ENCODE measurements at regions not wholly inside any gene's neighbourhood (a gene's known extent, or its start where the extent isn't known, plus 50 kb on each side); places are given as distances from the start of the nearest gene placed in this dataset.

DNA sequence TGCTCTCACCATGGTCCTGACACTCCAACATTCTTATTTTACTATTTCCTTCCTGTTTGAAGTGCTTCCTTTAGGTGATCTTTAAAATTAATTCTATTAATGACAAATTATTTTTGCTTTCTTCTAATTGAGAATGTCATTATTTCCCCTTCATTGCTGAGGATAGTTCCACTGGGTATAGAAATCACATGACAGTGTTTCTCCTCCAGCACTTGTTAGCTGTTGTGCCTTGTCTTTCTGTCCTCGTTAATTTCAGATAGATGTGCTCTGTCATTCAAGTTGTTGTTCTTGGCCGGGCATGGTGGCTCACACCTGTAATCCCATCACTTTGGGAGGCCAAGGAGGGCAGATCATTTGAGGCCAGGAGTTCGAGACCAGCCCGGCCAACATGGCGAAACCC lies 321.0 kb upstream of the RAB6C start:
- DNase-seq = no peak

DNA sequence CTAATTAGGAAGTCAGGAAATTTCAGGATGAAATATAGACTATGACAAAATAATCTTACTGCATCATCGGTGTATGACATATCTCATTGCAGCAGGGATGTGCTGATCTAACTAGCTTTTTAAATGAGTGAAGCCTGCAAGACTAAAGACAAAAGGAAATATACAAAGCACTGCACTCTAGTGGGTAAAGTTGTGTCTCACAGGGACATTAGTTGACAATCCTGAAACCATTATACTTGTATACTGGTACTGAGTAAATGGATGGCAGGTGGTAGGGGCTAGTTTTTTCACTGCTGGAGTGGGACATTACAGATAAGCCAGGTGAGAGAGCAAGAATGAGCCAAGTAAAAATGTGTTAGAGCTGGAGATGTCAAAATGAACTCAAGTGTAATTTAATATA lies 317.5 kb upstream of the RAB6C start:
- no peak for DNase-seq

GRCh38 chr2:129667577-129667976 lies 311.9 kb upstream of the RAB6C start:
- DNase-seq = no peak

- no peak for DNase-seq
Observed at GRCh38 chr2:129672521-129672920, 306.9 kb upstream of the RAB6C start.

- DNase-seq = no peak
Observed at GRCh38 chr2:129673234-129673633, 306.2 kb upstream of the RAB6C start.

- no peak for DNase-seq
Observed at GRCh38 chr2:129673847-129674711, 305.4 kb upstream of the RAB6C start.

GRCh38 chr2:129678751-129679150 lies 300.7 kb upstream of the RAB6C start:
- DNase-seq = no peak

DNA sequence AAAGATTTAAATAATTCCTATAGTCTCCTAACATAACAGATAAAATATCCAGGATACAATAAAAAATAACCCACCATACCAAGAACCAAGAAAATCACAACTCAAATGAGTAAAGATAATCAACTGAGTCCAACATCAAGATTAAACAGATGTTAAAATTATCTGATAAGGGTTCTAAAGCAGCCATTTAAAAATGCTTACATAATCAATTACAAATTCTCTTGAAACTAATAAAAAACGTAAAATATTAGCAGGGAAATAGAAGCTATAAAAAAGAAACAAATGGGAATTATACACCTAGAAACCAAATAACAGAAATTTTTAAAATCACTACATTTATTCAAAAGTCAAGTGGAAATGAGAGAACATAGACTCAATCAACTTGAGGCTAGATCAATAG lies 297.7 kb upstream of the RAB6C start:
- DNase-seq = no peak

GRCh38 chr2:129689653-129690448 lies 289.6 kb upstream of the RAB6C start:
- no peak for DNase-seq

DNA sequence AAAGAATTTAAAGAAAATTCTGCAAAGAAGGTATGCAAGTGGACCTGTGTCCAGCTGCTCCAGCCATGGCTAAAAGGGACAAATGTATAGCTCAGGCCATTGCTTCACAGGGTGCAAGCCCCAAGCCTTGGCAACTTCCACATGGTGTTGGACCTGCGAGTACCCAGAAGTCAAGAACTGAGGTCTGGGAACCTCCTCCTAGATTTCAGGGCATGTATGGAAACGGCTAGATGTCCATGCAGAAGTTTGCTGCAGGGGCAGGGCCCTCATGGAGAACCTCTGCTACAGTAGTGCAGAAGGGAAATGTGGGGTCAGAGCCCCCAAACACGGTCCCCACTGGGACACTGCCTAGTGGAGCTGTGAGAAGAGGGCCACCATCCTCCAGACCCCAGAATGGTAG lies 284.0 kb upstream of the RAB6C start:
- no peak for DNase-seq

GRCh38 chr2:129698593-129698992 lies 280.9 kb upstream of the RAB6C start:
- DNase-seq = no peak

DNA sequence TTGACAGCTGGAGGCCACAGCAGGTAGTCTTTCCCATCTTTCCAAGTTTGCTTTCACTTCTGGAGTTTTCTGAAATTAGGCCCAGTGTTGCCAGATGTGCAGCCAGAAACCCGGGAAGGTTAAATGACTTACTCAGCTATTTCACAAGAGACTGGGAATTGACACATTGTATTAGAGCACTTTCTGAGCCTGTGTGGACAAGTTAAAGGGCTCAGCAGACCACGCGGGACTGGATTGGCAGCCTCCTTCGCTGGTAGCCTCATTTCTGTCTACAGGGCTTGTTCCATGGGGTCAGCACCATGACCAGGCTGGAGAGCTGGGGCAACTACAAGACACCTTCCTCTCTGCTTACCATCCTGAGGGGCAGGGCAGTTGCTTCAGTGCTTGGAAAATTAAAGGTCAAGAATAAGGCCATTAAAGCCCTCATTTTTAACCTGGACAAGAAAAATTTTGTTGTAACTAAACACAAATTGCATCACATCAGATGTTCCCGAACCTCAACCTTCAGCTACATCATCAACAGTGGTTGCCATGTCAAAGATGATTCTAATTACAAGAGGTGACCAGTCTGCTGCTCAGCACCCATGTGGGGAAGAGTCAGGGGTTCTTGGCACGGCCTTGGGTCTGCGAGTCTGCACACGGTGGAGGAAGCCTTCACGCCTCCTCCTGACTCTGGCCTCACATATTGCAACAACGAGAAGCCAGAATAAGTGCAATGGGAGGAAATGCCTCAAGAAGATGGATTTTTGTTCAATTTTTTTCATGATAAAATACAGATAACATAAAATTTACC lies 279.5 kb upstream of the RAB6C start:
- DNase-seq = no peak

GRCh38 chr2:129702416-129703176 lies 276.9 kb upstream of the RAB6C start:
- no peak for DNase-seq

GRCh38 chr2:129705085-129705484 lies 274.4 kb upstream of the RAB6C start:
- no peak for DNase-seq

DNA sequence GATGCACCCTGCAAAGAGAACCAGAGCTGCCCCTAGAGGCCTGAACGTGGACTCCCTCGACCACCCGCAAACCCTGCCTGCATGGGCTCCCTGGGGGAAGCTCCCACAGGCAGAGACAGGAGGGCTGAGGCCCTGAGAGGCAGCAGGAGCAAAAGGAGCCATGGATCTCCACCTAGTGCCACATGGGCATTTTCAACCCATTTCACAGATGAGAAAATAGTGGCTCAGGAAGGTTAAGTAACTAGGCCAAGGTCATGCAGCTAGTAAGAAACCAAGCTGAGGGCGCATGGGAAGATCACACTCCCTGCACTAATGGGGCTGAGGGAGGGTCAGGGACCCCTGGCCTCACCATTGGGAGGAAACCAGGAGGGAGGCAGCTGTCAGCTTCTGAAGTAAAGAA lies 271.7 kb upstream of the RAB6C start:
- no peak for DNase-seq

DNA sequence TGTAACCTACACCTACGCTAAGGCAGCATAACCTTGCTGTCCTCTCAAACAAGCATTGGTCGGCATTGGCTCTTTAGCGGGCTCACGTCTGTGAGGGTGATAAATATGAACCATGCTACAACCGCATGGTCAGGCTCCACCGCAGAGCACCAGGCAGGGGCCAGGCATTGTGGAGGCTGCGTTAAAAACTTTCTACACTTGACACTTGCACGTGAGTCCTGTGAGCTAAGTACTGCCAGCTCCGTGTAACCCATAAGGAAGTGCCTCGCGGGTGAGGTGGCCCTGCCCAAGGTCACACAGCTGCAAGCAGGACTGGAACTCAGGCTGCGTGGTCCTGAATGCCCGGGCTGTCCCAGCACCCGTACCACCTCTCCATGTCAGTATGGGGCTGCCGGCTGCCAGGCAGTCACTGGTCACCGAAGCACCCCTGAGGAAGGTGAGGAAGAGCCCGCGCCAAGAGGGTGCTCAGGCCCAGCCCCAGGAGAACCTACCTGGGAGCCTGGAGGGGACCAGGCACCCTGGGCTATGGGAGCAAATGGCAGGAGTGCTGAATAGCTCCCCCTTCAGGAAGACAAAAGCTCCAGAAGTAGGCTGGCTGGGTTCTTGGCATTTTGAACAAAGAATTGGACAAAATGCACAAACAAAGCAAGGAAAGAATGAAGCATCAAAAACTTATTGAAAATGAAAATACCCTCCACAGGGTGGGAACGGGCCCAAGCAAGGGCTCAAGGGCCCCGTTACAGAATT lies 271.1 kb upstream of the RAB6C start:
- DNase-seq = no peak

DNA sequence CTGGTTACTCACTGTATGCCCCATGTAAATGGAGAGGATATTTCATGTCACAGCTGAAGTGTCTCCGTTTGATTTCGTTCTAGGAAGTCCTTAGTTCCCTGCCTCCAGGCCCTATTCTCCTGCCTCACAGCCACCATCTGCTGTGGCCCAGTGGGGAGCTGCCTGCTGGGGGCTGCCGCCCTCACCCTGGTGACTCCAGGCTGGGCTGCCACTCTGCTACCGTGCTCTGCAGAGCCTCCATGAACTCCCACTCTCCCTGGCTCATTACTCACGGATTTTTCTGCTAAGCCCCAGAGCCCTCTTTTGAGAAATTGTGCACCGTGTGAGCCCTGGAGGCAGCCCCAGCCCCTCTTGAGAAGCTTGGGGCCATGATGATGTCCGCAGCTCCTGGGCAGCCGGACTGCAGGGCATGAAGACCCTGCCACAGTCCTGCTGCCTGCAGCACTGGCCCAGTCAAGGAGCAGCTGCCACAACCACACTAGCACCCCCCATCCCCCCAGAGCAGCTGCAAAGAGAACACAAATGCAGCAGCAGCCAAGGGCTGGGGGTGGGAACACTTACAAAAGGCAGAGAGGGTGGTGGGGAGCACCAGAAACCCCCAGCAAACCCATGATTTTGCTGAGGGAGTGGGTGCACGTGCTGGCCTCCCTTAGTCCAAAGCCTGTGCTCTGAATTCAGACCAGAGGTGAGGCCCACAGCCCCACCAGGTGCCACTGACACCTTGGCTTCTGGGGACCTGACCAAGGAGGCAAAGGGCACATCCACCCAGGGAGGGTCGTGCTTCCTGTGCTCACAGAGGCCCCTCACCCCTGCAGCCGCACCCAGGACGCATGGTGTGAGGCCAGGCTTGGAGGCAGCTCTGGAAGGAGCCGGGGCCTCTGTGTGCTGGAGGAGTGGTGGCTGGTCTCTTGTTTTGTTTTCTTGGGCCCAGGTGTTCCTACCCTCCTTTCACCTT lies 270.2 kb upstream of the RAB6C start:
- DNase-seq = no peak

DNA sequence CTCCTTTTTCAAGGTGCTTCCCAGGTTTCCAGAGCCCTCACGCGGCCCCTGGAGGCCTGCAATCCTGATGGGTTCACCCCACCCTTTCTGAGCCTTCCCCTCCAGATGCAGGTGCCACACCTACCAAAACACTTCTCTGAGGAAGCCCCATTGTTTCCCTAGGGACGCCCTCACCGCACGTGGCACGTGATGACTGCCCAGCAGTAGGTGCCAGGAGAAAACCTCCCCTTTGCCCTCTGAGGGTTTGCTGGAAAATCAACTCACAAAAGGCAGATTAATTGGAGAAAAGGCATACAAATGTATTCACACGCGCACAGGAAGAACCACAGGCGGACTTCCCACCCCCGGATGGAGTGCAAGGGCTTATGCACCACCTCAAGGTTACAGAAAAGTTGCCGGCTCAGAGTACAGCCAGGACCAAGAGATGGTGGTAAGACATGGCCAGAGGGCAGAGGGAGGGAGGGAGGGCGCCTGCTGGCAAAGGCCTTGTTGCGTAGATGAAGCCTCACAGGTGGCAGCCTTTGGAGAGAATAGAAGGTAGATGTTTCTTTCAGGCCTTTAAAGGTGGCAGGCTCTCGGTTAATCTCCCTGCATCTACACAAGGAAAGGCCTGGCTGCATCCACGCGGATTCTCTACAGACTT lies 269.4 kb upstream of the RAB6C start:
- DNase-seq = no peak

DNA sequence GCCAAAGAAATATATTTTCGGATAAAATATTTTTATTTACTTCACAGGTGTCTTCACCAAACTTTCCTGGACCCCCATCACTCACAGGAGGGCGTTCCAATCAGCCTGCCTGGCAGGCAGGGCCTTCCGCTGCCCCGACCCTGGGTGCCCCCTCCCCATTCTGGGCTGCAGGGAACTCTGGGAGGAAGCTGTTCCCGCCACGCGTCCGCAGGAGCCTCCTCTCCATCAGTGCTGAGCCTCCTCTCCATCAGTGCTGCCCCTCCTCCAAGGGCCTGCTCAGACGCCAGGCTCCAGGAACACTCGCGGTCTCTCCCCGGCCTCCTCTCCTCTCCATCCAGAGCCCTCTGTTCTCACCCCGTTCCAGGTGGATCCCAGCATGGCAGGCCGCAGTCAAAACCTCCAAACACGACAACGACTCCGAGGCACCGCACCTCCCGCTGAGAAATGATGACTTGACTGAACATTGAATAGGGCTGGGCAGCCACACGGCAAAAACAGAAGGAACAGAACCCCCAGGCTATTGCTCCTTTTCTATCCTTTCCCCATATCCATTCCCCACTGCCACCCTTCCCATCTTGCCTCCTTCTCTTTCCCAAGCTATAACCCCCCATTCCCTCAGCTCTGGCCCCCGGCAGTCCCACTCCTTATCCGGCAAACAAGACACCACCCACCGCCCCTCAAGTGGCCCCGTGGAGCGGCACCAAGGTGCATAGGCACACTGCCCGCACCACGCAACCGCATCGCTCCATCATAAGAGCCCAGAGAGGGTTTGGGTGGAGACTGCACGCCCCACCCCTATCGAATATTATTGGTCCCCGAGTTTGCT lies 268.6 kb upstream of the RAB6C start:
- DNase-seq = no peak

Data from GOT3 (cell line).